MCF 10A (cell line): ENCODE measurements at regions not wholly inside any gene's neighbourhood (a gene's known extent, or its start where the extent isn't known, plus 50 kb on each side); places are given as distances from the start of the nearest gene placed in this dataset.

Experiments
- BruUV-seq: library from RNA; stranded (reverse); fragments of 400-500 nt; replicated peaks from 2 replicates; lab custom pipeline; 2021; lab: Mats Ljungman, UMichigan
- CTCF ChIA-PET: fragments of 300-600 bp; sonication (Branson Sonifier 250); formaldehyde crosslinking; extraction: SDS; loops from one replicate; lab custom pipeline; 2021; ENCODE audit warnings: antibody characterized with exemption, inconsistent platforms; lab: Yijun Ruan, JAX
- POLR2A ChIA-PET: fragments of 300-600, 350-650 bp; sonication (Branson Sonifier 250); formaldehyde crosslinking; extraction: SDS; loops from one replicate; lab custom pipeline; 2020; ENCODE audit warnings: antibody characterized with exemption, inconsistent platforms; lab: Yijun Ruan, JAX
- DNase-seq: peaks from one replicate; pipeline ENCODE4 v3.0.0-alpha.2; 2018; ENCODE audit not compliant: unreplicated experiment
- H3K27ac Mint-ChIP-seq: one replicate; pipeline ENCODE4 v1.8.0; 2022; ENCODE audit warnings: mild to moderate bottlenecking, low read depth, mixed read lengths; ENCODE audit not compliant: unreplicated experiment
- H3K27me3 Mint-ChIP-seq: one replicate; pipeline ENCODE4 v1.8.0; 2022; ENCODE audit warnings: mixed read lengths; ENCODE audit not compliant: insufficient read depth, unreplicated experiment
- H3K36me3 Mint-ChIP-seq: one replicate; pipeline ENCODE4 v1.8.0; 2022; ENCODE audit warnings: mild to moderate bottlenecking, moderate library complexity, mixed read lengths; ENCODE audit not compliant: insufficient read depth, unreplicated experiment
- H3K4me1 Mint-ChIP-seq: one replicate; pipeline ENCODE4 v1.8.0; 2022; ENCODE audit warnings: mixed read lengths; ENCODE audit not compliant: insufficient read depth, unreplicated experiment
- H3K4me3 Mint-ChIP-seq: one replicate; pipeline ENCODE4 v1.8.0; 2022; ENCODE audit warnings: mild to moderate bottlenecking, moderate library complexity, mixed read lengths; ENCODE audit not compliant: unreplicated experiment
- H3K9me3 Mint-ChIP-seq: one replicate; pipeline ENCODE4 v1.8.0; 2022; ENCODE audit warnings: mixed read lengths; ENCODE audit not compliant: unreplicated experiment
- intact Hi-C: fragments of 100-400 bp; cut with micrococcal nuclease; formaldehyde crosslinking; loops from 2 replicates; pipeline ENCODE4 v1.14.1; 2022
- TF ChIP-seq, protein P1 (sequence below): fragments of 200-600 bp; IDR thresholded peaks from one replicate; pipeline ENCODE4 v1.8.0; 2022; ENCODE audit warnings: antibody characterized with exemption, mild to moderate bottlenecking; ENCODE audit not compliant: unreplicated experiment

DNA sequence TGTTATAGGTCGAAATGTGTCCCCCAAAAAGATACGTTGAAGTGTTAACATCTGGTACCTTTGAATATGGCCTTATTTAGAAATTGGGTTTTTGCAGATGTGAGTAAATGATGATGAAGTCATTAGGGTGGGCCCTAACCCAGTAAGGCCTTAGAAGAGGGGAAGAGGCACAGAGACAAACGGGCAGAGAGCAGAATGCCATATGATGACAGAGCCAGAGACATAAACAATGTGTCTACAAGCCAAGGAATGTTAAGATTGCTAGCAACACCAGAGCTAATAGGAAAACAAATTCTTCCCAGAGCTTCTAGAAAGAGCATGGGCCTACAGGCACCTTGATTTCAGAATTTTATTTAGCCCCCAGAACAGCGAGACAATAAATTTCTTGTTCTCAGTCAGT is 693.1 kb upstream of the NECTIN3 start:
- intact Hi-C loops, result no loop called here
- H3K36me3 Mint-ChIP-seq, result peaks cover 4% of the 10 kb centered on the region
- TF ChIP-seq, protein P1, sequence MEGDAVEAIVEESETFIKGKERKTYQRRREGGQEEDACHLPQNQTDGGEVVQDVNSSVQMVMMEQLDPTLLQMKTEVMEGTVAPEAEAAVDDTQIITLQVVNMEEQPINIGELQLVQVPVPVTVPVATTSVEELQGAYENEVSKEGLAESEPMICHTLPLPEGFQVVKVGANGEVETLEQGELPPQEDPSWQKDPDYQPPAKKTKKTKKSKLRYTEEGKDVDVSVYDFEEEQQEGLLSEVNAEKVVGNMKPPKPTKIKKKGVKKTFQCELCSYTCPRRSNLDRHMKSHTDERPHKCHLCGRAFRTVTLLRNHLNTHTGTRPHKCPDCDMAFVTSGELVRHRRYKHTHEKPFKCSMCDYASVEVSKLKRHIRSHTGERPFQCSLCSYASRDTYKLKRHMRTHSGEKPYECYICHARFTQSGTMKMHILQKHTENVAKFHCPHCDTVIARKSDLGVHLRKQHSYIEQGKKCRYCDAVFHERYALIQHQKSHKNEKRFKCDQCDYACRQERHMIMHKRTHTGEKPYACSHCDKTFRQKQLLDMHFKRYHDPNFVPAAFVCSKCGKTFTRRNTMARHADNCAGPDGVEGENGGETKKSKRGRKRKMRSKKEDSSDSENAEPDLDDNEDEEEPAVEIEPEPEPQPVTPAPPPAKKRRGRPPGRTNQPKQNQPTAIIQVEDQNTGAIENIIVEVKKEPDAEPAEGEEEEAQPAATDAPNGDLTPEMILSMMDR, result no peak
- DNase-seq, result no peak
- BruUV-seq, result no TSS peak
- ChIA-PET CTCF (interaction anchor here (0.6 kb wide), 2 partner anchors 120 to 419 kb away, joined by 3 to 4 read pairs; no protein-coding TSS in a partner anchor), POLR2A (no interaction called here)
- no peaks in the 10 kb centered on the region for H3K4me1 Mint-ChIP-seq
- H3K4me3 Mint-ChIP-seq, result no peak overlapping the region
- no peaks in the 10 kb centered on the region for H3K9me3 Mint-ChIP-seq
- peak overlapping the region; percentile 23 for H3K27ac Mint-ChIP-seq
- no peaks in the 10 kb centered on the region for H3K27me3 Mint-ChIP-seq

DNA sequence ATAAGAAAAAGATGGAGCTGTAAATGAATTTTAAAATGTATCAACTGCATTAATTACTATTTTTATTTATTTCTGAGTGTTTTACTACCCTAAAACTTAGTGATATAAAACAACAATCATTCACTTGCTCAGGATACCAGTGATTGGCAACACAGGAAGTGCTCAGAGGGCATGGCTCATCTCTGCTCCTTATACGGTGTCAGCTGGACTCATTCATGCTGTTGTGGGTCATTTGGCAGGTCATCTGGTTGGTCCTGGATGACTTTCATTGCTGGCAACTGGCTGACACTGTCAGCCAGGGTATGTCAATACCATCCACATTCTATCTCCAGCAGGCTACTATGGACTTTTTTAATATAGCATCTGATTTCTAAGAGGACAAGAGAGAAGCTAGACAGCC is 689.6 kb upstream of the NECTIN3 start:
- peak; percentile 6 for DNase-seq
- H3K36me3 Mint-ChIP-seq, result peaks cover 4% of the 10 kb centered on the region
- POLR2A ChIA-PET, result interaction anchor here (0.7 kb wide), 1 partner anchor 39 kb away, joined by 3 read pairs; no protein-coding TSS in a partner anchor
- intact Hi-C loops, result no loop called here
- TF ChIP-seq, protein P1, result no peak
- H3K9me3 Mint-ChIP-seq, result no peaks in the 10 kb centered on the region
- no peaks in the 10 kb centered on the region for H3K27me3 Mint-ChIP-seq
- CTCF ChIA-PET, result no interaction called here
- peaks cover 10% of the 10 kb centered on the region for H3K4me1 Mint-ChIP-seq
- peak overlapping the region; percentile 31 for H3K27ac Mint-ChIP-seq
- BruUV-seq, result no TSS peak
- H3K4me3 Mint-ChIP-seq, result no peak overlapping the region

DNA sequence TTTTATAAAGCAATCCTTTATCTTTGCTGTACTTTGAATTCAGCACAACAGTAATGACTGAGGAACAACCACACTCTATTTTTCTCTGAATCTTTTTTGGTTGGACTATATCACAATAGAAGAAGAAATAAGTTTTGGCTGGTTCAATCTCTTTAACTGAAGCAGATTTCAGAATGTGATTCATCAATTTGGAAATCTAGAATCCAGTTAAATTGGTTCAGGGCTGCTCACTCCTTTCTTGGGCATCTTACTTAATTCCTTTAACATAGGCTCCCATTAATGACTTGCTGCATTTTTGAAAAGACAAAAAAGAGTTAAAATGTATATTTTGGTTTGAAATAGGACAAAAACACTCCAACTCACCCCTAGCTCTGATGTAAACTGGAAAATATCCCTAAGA is 688.3 kb upstream of the NECTIN3 start:
- POLR2A ChIA-PET, result no interaction called here
- TF ChIP-seq, protein P1, result no peak
- CTCF ChIA-PET, result no interaction called here
- H3K4me3 Mint-ChIP-seq, result no peak overlapping the region
- H3K27ac Mint-ChIP-seq, result peak overlapping the region; percentile 89
- H3K27me3 Mint-ChIP-seq, result no peaks in the 10 kb centered on the region
- peaks cover 10% of the 10 kb centered on the region for H3K4me1 Mint-ChIP-seq
- intact Hi-C loops, result no loop called here
- no peaks in the 10 kb centered on the region for H3K9me3 Mint-ChIP-seq
- BruUV-seq, result no TSS peak
- no peak for DNase-seq
- peaks cover 4% of the 10 kb centered on the region for H3K36me3 Mint-ChIP-seq

DNA sequence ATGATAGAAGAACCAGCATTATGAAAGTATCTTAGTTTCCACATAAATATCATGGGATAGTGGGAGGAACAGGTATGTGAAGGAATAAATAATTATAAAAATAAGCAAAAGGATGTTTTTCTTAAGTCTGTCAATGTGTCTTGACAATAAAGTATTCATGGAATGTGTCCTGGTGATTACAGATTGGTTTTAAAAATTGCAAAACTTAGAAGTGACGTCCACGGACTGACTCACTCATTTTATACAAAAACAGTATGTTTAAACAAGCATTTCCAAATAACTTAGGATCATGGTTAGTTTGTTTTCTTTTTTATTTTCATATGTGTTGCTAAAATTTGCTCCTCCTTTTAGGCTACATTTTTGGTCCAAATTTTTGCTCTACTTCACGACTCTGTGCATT is 687.0 kb upstream of the NECTIN3 start:
- intact Hi-C loops, result no loop called here
- H3K27ac Mint-ChIP-seq, result peak overlapping the region; percentile 89
- TF ChIP-seq, protein P1, result no peak
- ChIA-PET CTCF (no interaction called here), POLR2A (no interaction called here)
- H3K27me3 Mint-ChIP-seq, result no peaks in the 10 kb centered on the region
- no TSS peak for BruUV-seq
- H3K9me3 Mint-ChIP-seq, result no peaks in the 10 kb centered on the region
- peak overlapping the region; percentile 27 for H3K4me3 Mint-ChIP-seq
- H3K4me1 Mint-ChIP-seq, result peaks cover 10% of the 10 kb centered on the region
- no peaks in the 10 kb centered on the region for H3K36me3 Mint-ChIP-seq
- peak; percentile 72 for DNase-seq
